ENCODE measurements at regions not wholly inside any gene's neighbourhood (a gene's known extent, or its start where the extent isn't known, plus 50 kb on each side); places are given as distances from the start of the nearest gene placed in this dataset.
"Not testable (repeated sequence)": the region's sequence is repeated elsewhere in the genome, so short reads cannot be mapped to it uniquely, and the experiment has no call there.

DNA sequence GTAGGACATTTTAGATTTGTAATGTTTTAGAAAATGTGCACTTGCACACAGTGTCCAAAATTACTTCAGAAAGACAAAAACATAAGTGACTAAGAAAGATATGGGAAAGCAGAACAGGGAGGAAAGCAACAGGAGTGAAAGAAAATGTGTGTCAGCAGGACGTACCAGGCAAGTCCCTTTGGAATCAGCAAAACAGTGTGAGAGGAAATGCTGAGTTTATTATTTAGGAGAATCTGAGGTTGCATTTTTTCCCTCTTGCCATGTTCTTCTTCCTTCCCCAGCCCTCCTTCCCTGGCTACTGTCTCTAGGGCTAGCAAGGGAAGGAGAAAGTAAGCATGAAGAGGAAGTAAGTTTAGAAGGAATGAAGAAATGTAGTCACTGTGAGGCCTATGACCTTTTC lies 67.7 kb upstream of the CD163 start:
- TF ChIP-seq, protein P1, sequence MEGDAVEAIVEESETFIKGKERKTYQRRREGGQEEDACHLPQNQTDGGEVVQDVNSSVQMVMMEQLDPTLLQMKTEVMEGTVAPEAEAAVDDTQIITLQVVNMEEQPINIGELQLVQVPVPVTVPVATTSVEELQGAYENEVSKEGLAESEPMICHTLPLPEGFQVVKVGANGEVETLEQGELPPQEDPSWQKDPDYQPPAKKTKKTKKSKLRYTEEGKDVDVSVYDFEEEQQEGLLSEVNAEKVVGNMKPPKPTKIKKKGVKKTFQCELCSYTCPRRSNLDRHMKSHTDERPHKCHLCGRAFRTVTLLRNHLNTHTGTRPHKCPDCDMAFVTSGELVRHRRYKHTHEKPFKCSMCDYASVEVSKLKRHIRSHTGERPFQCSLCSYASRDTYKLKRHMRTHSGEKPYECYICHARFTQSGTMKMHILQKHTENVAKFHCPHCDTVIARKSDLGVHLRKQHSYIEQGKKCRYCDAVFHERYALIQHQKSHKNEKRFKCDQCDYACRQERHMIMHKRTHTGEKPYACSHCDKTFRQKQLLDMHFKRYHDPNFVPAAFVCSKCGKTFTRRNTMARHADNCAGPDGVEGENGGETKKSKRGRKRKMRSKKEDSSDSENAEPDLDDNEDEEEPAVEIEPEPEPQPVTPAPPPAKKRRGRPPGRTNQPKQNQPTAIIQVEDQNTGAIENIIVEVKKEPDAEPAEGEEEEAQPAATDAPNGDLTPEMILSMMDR (conservative IDR thresholded peaks at IDR 0.05; ENCODE audit: control insufficient read depth, insufficient read depth, low read depth, low read length) = no peak
- H3K4me3 ChIP-seq (ENCODE audit: control insufficient read depth, low read depth, low read length) = no peak overlapping the region
- DNase-seq (ENCODE audit: low read depth) = peak; percentile 16

DNA sequence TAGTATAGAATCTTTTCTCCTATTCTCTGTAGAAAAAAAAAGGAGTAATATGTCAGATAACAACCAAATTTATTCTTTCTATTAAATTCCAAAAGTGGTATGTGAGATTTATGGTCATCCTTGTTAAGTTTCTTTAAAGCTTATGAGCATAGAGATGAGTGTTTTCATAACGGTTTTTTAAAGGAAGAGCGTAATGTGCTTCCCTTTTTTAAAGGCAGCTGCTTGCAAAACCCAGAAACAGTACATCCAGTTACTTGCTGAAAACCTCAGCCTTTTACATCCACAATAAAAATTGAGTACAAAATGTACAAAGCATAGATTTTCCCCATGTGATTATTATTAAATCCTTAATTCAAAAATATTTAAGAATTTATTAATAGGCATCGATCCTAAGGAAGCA lies 53.6 kb upstream of the CD163 start:
- H3K4me3 ChIP-seq (ENCODE audit: control insufficient read depth, low read depth, low read length) = no peak overlapping the region
- DNase-seq (ENCODE audit: low read depth) = peak; percentile 15
- TF ChIP-seq, protein P1 (conservative IDR thresholded peaks at IDR 0.05; ENCODE audit: control insufficient read depth, insufficient read depth, low read depth, low read length) = no peak

DNA sequence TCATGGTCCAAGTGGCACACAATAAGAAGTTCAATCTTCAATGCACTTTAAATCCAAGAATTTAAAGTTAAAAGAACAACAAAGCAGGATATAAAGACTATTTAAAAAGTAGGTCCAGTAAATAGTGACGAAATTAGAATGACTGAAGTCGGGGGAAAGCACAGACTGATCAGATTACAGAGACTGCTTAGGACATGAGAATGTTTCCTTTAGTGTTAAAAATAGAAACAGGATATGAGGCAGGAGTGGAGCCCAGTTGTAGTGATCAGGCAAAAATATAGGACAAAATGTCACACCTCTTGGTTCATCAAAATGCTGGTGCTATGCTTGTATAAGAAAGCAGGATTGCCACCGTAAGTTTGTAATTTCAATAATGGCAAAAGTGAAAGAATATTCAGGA lies 52.2 kb upstream of the CD163 start:
- peak; percentile 91 for DNase-seq (ENCODE audit: low read depth)
- H3K4me3 ChIP-seq (ENCODE audit: control insufficient read depth, low read depth, low read length) = no peak overlapping the region
- TF ChIP-seq, protein P1 (conservative IDR thresholded peaks at IDR 0.05; ENCODE audit: control insufficient read depth, insufficient read depth, low read depth, low read length) = no peak

DNA sequence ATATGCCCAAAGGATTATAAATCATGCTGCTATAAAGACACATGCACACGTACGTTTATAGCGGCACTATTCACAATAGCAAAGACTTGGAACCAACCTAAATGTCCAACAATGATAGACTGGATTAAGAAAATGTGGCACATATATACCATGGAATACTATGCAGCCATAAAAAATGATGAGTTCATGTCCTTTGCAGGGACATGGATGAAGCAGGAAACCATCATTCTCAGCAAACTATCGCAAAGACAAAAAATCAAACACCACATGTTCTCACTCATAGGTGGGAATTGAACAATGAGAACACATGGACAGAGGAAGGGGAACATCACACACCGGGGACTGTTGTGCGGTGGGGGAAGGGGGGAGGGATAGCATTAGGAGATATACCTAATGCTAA lies 51.3 kb upstream of the CD163 start:
- DNase-seq (ENCODE audit: low read depth); H3K4me3 ChIP-seq (ENCODE audit: control insufficient read depth, low read depth, low read length): not testable (repeated sequence)

Measured in fibroblast of mammary gland (primary cell).